ENCODE measurements at regions not wholly inside any gene's neighbourhood (a gene's known extent, or its start where the extent isn't known, plus 50 kb on each side); places are given as distances from the start of the nearest gene placed in this dataset.

- Histone ChIP-seq H3K9me3 (no peaks in the 10 kb centered on the region), H3K27ac (no peak overlapping the region), H3K27me3 (no peaks in the 10 kb centered on the region), H3K4me3 (no peak overlapping the region), H3K4me1 (no peaks in the 10 kb centered on the region), H3K36me3 (no peaks in the 10 kb centered on the region)
- no peak for TF ChIP-seq CTCF (IDR thresholded peaks at IDR 0.05)
- no peak for DNase-seq (ENCODE audit: low spot score)
Measured at GRCh38 chr5:166581826-166582225, 1709.6 kb upstream of the WWC1 start.

- H3K9me3 ChIP-seq, result no peaks in the 10 kb centered on the region
- H3K36me3 ChIP-seq, result no peaks in the 10 kb centered on the region
- no peaks in the 10 kb centered on the region for H3K27me3 ChIP-seq
- no peak overlapping the region for H3K4me3 ChIP-seq
- no peaks in the 10 kb centered on the region for H3K4me1 ChIP-seq
- no peak for DNase-seq (ENCODE audit: low spot score)
- TF ChIP-seq CTCF (IDR thresholded peaks at IDR 0.05), result no peak
- no peak overlapping the region for H3K27ac ChIP-seq
Measured at GRCh38 chr5:166582416-166582815, 1709.0 kb upstream of the WWC1 start.

- H3K27me3 ChIP-seq, result no peaks in the 10 kb centered on the region
- H3K36me3 ChIP-seq, result no peaks in the 10 kb centered on the region
- no peak overlapping the region for H3K4me3 ChIP-seq
- no peak for TF ChIP-seq CTCF (IDR thresholded peaks at IDR 0.05)
- no peak for DNase-seq (ENCODE audit: low spot score)
- H3K9me3 ChIP-seq, result no peaks in the 10 kb centered on the region
- H3K27ac ChIP-seq, result no peak overlapping the region
- H3K4me1 ChIP-seq, result no peaks in the 10 kb centered on the region
Measured at GRCh38 chr5:166594567-166594966, 1696.9 kb upstream of the WWC1 start.

GRCh38 chr5:166595274-166595951 is 1696.0 kb upstream of the WWC1 start:
- TF ChIP-seq CTCF (IDR thresholded peaks at IDR 0.05), result no peak
- DNase-seq (ENCODE audit: low spot score), result no peak
- Histone ChIP-seq H3K4me1 (no peaks in the 10 kb centered on the region), H3K9me3 (no peaks in the 10 kb centered on the region), H3K4me3 (no peak overlapping the region), H3K27ac (no peak overlapping the region), H3K27me3 (no peaks in the 10 kb centered on the region), H3K36me3 (no peaks in the 10 kb centered on the region)

- no peaks in the 10 kb centered on the region for H3K9me3 ChIP-seq
- H3K4me3 ChIP-seq, result no peak overlapping the region
- H3K27me3 ChIP-seq, result no peaks in the 10 kb centered on the region
- H3K36me3 ChIP-seq, result no peaks in the 10 kb centered on the region
- H3K4me1 ChIP-seq, result no peaks in the 10 kb centered on the region
- no peak for TF ChIP-seq CTCF (IDR thresholded peaks at IDR 0.05)
- H3K27ac ChIP-seq, result no peak overlapping the region
- no peak for DNase-seq (ENCODE audit: low spot score)
Measured at GRCh38 chr5:166596043-166596442, 1695.4 kb upstream of the WWC1 start.

- Histone ChIP-seq H3K4me3 (no peak overlapping the region), H3K4me1 (no peaks in the 10 kb centered on the region), H3K27me3 (no peaks in the 10 kb centered on the region), H3K9me3 (no peaks in the 10 kb centered on the region), H3K27ac (no peak overlapping the region), H3K36me3 (no peaks in the 10 kb centered on the region)
- TF ChIP-seq CTCF (IDR thresholded peaks at IDR 0.05), result no peak
- DNase-seq (ENCODE audit: low spot score), result no peak
Measured at GRCh38 chr5:166602271-166602670, 1689.2 kb upstream of the WWC1 start.
